ENCODE measurements at regions not wholly inside any gene's neighbourhood (a gene's known extent, or its start where the extent isn't known, plus 50 kb on each side); places are given as distances from the start of the nearest gene placed in this dataset.
"Not testable (repeated sequence)": the region's sequence is repeated elsewhere in the genome, so short reads cannot be mapped to it uniquely, and the experiment has no call there.

DNA sequence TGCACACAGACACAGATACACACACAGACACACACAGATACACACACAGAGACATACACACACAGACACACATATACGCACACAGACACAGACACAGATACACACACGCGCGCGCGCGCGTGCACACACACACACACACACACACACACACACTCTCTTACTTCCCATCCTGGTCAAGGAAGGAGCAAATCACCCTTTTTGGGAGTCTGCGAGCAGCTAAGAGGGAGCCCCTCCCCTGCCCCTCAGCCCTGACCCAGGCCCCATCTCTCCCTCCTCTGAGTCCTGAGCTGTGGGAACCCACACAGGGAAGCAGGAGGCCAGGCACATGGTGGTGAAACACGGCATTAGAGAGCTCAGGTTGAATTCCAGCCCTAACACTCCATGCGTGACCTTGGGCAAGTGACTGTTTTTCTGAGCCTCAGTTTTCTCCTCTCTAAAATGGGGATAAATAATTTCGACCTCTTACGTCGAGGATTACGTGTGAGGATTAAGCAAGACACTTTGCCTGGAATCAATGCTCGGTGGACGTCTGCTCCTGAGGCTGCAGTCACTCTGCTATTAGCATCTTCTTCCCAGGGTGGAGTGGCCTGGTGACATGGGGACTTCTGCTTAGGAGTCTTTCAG is 191.5 kb downstream of the TBC1D2B start:
- TF ChIP-seq, protein P1, sequence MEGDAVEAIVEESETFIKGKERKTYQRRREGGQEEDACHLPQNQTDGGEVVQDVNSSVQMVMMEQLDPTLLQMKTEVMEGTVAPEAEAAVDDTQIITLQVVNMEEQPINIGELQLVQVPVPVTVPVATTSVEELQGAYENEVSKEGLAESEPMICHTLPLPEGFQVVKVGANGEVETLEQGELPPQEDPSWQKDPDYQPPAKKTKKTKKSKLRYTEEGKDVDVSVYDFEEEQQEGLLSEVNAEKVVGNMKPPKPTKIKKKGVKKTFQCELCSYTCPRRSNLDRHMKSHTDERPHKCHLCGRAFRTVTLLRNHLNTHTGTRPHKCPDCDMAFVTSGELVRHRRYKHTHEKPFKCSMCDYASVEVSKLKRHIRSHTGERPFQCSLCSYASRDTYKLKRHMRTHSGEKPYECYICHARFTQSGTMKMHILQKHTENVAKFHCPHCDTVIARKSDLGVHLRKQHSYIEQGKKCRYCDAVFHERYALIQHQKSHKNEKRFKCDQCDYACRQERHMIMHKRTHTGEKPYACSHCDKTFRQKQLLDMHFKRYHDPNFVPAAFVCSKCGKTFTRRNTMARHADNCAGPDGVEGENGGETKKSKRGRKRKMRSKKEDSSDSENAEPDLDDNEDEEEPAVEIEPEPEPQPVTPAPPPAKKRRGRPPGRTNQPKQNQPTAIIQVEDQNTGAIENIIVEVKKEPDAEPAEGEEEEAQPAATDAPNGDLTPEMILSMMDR (IDR thresholded peaks at IDR 0.05 in 8 of 11, conservative IDR thresholded peaks at IDR 0.05 in 3 of 11), result not testable (repeated sequence)
- TF ChIP-seq POLR2A, POLR2AphosphoS5 (IDR thresholded peaks at IDR 0.05): not testable (repeated sequence)
